ENCODE measurements at regions not wholly inside any gene's neighbourhood (a gene's known extent, or its start where the extent isn't known, plus 50 kb on each side); places are given as distances from the start of the nearest gene placed in this dataset.
"Not testable (repeated sequence)": the region's sequence is repeated elsewhere in the genome, so short reads cannot be mapped to it uniquely, and the experiment has no call there.

DNA sequence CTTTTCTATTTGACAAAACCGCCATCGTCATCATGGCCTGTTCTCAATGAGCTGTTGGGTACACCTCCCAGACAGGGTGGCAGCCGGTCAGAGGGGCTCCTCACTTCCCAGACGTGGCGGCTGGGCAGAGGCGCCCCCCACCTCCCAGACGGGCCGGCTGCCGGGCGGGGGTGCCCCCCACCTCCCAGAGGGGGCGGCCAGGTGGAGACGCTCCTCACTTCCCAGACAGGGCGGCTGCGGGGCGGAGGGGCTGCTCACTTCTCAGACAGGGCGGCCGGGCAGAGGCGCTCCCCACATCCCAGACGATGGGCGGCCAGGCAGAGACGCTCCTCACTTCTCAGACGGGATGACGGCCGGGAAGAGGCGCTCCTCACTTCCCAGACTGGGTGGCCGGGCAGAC lies 50.1 kb upstream of the FRAS1 start:
- TF ChIP-seq, protein P1, sequence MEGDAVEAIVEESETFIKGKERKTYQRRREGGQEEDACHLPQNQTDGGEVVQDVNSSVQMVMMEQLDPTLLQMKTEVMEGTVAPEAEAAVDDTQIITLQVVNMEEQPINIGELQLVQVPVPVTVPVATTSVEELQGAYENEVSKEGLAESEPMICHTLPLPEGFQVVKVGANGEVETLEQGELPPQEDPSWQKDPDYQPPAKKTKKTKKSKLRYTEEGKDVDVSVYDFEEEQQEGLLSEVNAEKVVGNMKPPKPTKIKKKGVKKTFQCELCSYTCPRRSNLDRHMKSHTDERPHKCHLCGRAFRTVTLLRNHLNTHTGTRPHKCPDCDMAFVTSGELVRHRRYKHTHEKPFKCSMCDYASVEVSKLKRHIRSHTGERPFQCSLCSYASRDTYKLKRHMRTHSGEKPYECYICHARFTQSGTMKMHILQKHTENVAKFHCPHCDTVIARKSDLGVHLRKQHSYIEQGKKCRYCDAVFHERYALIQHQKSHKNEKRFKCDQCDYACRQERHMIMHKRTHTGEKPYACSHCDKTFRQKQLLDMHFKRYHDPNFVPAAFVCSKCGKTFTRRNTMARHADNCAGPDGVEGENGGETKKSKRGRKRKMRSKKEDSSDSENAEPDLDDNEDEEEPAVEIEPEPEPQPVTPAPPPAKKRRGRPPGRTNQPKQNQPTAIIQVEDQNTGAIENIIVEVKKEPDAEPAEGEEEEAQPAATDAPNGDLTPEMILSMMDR (tag by site-specific recombination; IDR thresholded peaks at IDR 0.05), result not testable (repeated sequence)
- TF ChIP-seq ZNF274 (IDR thresholded peaks at IDR 0.05; ENCODE audit: low read length); ZNF274 (tag by site-specific recombination; IDR thresholded peaks at IDR 0.05; ENCODE audit: borderline replicate concordance); ZNF292 (tag by site-specific recombination; IDR thresholded peaks at IDR 0.05; ENCODE audit: borderline replicate concordance, low read depth); ZNF174 (tag by site-specific recombination; IDR thresholded peaks at IDR 0.05): not testable (repeated sequence)
- TF ChIP-seq, protein P2, sequence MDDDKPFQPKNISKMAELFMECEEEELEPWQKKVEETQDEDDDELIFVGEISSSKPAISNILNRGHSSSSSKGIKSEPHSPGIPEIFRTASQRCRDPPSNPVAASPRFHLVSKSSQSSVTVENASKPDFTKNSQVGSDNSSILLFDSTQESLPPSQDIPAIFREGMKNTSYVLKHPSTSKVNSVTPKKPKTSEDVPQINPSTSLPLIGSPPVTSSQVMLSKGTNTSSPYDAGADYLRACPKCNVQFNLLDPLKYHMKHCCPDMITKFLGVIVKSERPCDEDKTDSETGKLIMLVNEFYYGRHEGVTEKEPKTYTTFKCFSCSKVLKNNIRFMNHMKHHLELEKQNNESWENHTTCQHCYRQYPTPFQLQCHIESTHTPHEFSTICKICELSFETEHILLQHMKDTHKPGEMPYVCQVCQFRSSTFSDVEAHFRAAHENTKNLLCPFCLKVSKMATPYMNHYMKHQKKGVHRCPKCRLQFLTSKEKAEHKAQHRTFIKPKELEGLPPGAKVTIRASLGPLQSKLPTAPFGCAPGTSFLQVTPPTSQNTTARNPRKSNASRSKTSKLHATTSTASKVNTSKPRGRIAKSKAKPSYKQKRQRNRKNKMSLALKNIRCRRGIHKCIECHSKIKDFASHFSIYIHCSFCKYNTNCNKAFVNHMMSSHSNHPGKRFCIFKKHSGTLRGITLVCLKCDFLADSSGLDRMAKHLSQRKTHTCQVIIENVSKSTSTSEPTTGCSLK (tag by site-specific recombination; IDR thresholded peaks at IDR 0.05), result not testable (repeated sequence)
- TF ChIP-seq, protein P3, sequence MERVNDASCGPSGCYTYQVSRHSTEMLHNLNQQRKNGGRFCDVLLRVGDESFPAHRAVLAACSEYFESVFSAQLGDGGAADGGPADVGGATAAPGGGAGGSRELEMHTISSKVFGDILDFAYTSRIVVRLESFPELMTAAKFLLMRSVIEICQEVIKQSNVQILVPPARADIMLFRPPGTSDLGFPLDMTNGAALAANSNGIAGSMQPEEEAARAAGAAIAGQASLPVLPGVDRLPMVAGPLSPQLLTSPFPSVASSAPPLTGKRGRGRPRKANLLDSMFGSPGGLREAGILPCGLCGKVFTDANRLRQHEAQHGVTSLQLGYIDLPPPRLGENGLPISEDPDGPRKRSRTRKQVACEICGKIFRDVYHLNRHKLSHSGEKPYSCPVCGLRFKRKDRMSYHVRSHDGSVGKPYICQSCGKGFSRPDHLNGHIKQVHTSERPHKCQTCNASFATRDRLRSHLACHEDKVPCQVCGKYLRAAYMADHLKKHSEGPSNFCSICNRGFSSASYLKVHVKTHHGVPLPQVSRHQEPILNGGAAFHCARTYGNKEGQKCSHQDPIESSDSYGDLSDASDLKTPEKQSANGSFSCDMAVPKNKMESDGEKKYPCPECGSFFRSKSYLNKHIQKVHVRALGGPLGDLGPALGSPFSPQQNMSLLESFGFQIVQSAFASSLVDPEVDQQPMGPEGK (tag by site-specific recombination; IDR thresholded peaks at IDR 0.05), result not testable (repeated sequence)
